HepG2 (cell line): ENCODE measurements at regions not wholly inside any gene's neighbourhood (a gene's known extent, or its start where the extent isn't known, plus 50 kb on each side); places are given as distances from the start of the nearest gene placed in this dataset.
A peak's percentile ranks its signal among the peaks of the same experiment; 100 is the strongest.

Experiments
- ATAC-seq: fragments of 200-7000 bp; cut with Tn5 transposase; 3 replicates; pipeline ENCODE4 v1.9.1; 2020; ENCODE audit warnings: mild to moderate bottlenecking, moderate library complexity
- BruUV-seq: library from RNA; stranded (reverse); fragments of 400-500 nt; replicated peaks from 2 replicates; lab custom pipeline; 2021; lab: Mats Ljungman, UMichigan
- CTCF ChIA-PET: fragments of 300-600 bp; formaldehyde crosslinking; extraction: SDS; loops from one replicate; lab custom pipeline; 2021; ENCODE audit warnings: low total read pairs, inconsistent platforms, low intra/inter-chr PET ratio; lab: Yijun Ruan, JAX
- POLR2A ChIA-PET: fragments of 350-600 bp; sonication (Branson Sonifier 250); formaldehyde crosslinking; loops from one replicate; lab custom pipeline; 2020; ENCODE audit warnings: antibody characterized with exemption, inconsistent platforms; lab: Yijun Ruan, JAX
- DNase-seq: peaks from one replicate; pipeline ENCODE4 v3.0.0-alpha.2; 2015; ENCODE audit warnings: low spot score
- FAIRE-seq: peaks from 3 replicates; lab custom pipeline; 2011; peaks lifted over from hg19 to GRCh38; lab: Jason Lieb, UNC
- H2AFZ ChIP-seq: one replicate; pipeline ENCODE4 v1.6.1; 2011; ENCODE audit warnings: low read length, inconsistent platforms
- H3K27ac ChIP-seq: fragments of 300-600 bp; 3 replicates; pipeline ENCODE4 v1.8.0; 2011; ENCODE audit warnings: mixed run types, mild to moderate bottlenecking, mixed read lengths, low read length, inconsistent platforms; ENCODE audit not compliant: insufficient read depth; ENCODE audit errors: extremely low read length
- H3K27me3 ChIP-seq, 2 experiments: fragments of 200-600 bp in 1 of 2; 2 replicates in 1 of 2; 3 replicates in 1 of 2; pipeline versions ENCODE4 v1.6.0 to v1.8.0; 2011; ENCODE audit warnings: low read length in 2 of 2, mild to moderate bottlenecking in 2 of 2, moderate library complexity in 2 of 2, inconsistent platforms in 1 of 2; ENCODE audit not compliant: insufficient read depth in 2 of 2, control insufficient read depth in 1 of 2
- H3K36me3 ChIP-seq, 2 experiments: fragments of 200-600 bp in 1 of 2; replicated peaks in 1 of 2; 2 replicates in 1 of 2; 3 replicates in 1 of 2; pipeline versions ENCODE4 v1.5.1 to v1.8.0; 2011; ENCODE audit warnings: low read length in 2 of 2, inconsistent platforms in 1 of 2; ENCODE audit not compliant: insufficient read depth in 2 of 2, control insufficient read depth in 1 of 2
- H3K4me1 ChIP-seq: 2 replicates; pipeline ENCODE4 v1.5.1; 2012; ENCODE audit warnings: low read length, inconsistent platforms; ENCODE audit not compliant: insufficient read depth
- H3K4me2 ChIP-seq: 2 replicates; pipeline ENCODE4 v1.6.0; 2011; ENCODE audit warnings: low read depth, low read length, inconsistent platforms
- H3K4me3 ChIP-seq, 3 experiments: fragments of 200-600 bp in 1 of 3; sonication (generic), shearing (Covaris generic) in 1 of 3; replicated peaks in 1 of 3; 2 replicates each; pipeline ENCODE4 v1.5.1; 2011 to 2016; ENCODE audit warnings: low read length in 3 of 3, inconsistent platforms in 2 of 3, low read depth in 2 of 3, mild to moderate bottlenecking in 2 of 3, control low read depth in 1 of 3, mixed read lengths in 1 of 3; ENCODE audit not compliant: insufficient read depth in 1 of 3
- H3K79me2 ChIP-seq: one replicate; pipeline ENCODE4 v1.6.1; 2011; ENCODE audit warnings: low read length, inconsistent platforms; ENCODE audit not compliant: insufficient read depth
- H3K9ac ChIP-seq: 2 replicates; pipeline ENCODE4 v1.6.0; 2011; ENCODE audit warnings: mild to moderate bottlenecking, low read depth, low read length, inconsistent platforms; ENCODE audit not compliant: insufficient read depth
- H3K9me3 ChIP-seq: 2 replicates; pipeline ENCODE4 v1.5.1; 2012; ENCODE audit warnings: mild to moderate bottlenecking, low read length
- H4K20me1 ChIP-seq: 2 replicates; pipeline ENCODE4 v1.6.0; 2011; ENCODE audit warnings: inconsistent platforms, mild to moderate bottlenecking, low read length, moderate library complexity; ENCODE audit not compliant: insufficient read depth
- NR2F6 ChIP-seq, 2 experiments: IDR thresholded peaks; 2 replicates each; pipeline ENCODE4 v1.6.1; 2016; ENCODE audit warnings: antibody characterized with exemption in 1 of 2, mild to moderate bottlenecking in 1 of 2
- TAF1 ChIP-seq: sonication (generic); formaldehyde crosslinking; IDR thresholded peaks from 2 replicates; pipeline ENCODE4 v1.4.0; 2020; ENCODE audit warnings: missing genetic modification reagents
- THAP11 ChIP-seq: IDR thresholded peaks from 2 replicates; pipeline ENCODE4 v1.6.1; 2016; ENCODE audit warnings: missing biosample characterization, missing genetic modification reagents
- WGBS: methylation state at CpG from one replicate; pipeline ENCODE4 v1.1.6; 2017; ENCODE audit warnings: low lambda C conversion rate; 5-methylcytosine and 5-hydroxymethylcytosine counted together
- in situ Hi-C: cut with HindIII; loops from 2 replicates; pipeline ENCODE4 v1.10.0; 2017; ENCODE audit warnings: low pct_unique_long_range_greater_than_20kb; ENCODE audit not compliant: extremely low pct_ligation_motif_present
- intact Hi-C: fragments of 100-400 bp; cut with micrococcal nuclease; formaldehyde crosslinking; loops from one replicate; pipeline ENCODE4 v1.10.0; 2022; ENCODE audit not compliant: unreplicated experiment
- TF ChIP-seq, protein P1 (sequence below): sonication (generic); formaldehyde crosslinking; IDR thresholded peaks from 2 replicates; pipeline ENCODE4 v1.4.0; 2020; ENCODE audit warnings: missing genetic modification reagents, borderline replicate concordance
- TF ChIP-seq, protein P2 (sequence below): sonication (generic); formaldehyde crosslinking; IDR thresholded peaks from 2 replicates; pipeline ENCODE4 v1.9.0; 2021; ENCODE audit warnings: missing genetic modification reagents, borderline replicate concordance
- TF ChIP-seq, protein P3 (sequence below): sonication (generic); formaldehyde crosslinking; IDR thresholded peaks from 2 replicates; pipeline ENCODE4 v1.5.0; 2020; ENCODE audit warnings: mild to moderate bottlenecking, missing genetic modification reagents

DNA sequence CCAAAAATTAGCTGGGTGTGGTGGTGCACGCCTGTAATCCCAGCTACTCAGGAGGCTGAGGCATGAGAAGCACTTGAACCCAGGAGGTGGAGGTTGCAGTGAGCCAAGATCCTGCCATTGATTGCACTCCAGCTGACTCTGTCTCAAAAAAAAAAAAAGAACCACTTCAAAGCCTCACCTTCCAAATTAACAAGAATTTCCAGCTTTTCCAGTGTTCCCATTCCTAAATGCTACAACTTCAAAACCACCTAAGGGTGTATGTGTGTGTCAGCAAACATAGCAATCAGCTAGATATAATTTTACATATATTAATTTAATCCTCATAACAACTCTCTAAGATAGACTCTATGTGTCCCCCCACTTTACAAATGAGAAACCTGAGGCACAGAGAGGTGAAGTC is 512.5 kb upstream of the PROK2 start:
- Histone ChIP-seq H3K4me2 (no peak overlapping the region), H3K9me3 (no peaks in the 10 kb centered on the region), H3K4me3 (no peak overlapping the region), H4K20me1 (no peaks in the 10 kb centered on the region), H3K9ac (no peak overlapping the region), H3K27me3 (peaks cover 0 to 4% of the 10 kb centered on the region in 2 experiments; a peak in 1 of 5 replicates), H2AFZ (no peak overlapping the region), H3K27ac (no peak overlapping the region), H3K79me2 (no peaks in the 10 kb centered on the region), H3K4me1 (no peaks in the 10 kb centered on the region), H3K36me3 (no peaks in the 10 kb centered on the region)
- ChIA-PET CTCF (no interaction called here), POLR2A (no interaction called here)
- FAIRE-seq (no peak), ATAC-seq (no peak), DNase-seq (no peak)
- WGBS, result 17% methylated on average over 1 of the region's 1 CpG
- TF ChIP-seq, protein P1, sequence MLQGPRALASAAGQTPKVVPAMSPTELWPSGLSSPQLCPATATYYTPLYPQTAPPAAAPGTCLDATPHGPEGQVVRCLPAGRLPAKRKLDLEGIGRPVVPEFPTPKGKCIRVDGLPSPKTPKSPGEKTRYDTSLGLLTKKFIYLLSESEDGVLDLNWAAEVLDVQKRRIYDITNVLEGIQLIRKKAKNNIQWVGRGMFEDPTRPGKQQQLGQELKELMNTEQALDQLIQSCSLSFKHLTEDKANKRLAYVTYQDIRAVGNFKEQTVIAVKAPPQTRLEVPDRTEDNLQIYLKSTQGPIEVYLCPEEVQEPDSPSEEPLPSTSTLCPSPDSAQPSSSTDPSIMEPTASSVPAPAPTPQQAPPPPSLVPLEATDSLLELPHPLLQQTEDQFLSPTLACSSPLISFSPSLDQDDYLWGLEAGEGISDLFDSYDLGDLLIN (CRISPR knock-in tag), result no peak
- TF ChIP-seq, protein P2, sequence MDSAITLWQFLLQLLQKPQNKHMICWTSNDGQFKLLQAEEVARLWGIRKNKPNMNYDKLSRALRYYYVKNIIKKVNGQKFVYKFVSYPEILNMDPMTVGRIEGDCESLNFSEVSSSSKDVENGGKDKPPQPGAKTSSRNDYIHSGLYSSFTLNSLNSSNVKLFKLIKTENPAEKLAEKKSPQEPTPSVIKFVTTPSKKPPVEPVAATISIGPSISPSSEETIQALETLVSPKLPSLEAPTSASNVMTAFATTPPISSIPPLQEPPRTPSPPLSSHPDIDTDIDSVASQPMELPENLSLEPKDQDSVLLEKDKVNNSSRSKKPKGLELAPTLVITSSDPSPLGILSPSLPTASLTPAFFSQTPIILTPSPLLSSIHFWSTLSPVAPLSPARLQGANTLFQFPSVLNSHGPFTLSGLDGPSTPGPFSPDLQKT, result no peak
- no peak for TF ChIP-seq TAF1 (CRISPR knock-in tag)
- intact Hi-C loops, result no loop called here
- in situ Hi-C loops, result no loop called here
- BruUV-seq, result no TSS peak

DNA sequence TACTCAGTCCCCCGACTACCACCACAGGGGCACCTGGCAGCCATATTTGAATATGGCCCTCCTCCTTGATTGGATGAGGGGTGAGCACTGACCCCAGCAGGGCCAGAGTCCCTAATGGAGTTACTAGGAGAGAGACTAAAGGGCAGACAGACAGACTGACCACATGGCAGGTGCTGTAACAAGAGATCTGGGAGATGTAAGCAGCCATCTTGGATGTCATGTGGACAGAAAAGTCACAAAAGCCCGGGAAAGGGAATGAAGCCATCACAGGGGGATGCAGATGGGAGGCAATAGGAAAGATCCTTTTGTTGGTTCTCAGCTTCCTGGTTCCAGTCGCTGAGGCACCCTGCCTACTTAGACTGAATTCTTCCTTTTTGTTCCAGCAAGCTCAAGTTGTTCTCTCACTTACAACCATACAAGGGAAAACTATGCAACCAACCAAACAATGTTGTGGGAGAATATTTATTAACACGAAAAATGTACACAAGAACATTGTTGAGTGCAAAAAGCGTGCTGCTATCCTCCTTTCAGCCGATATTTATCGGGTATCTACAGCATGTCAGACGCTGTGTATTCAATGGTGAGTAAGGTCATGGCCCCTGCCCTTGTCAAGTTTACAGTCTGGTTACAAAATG is 511.6 kb upstream of the PROK2 start:
- TF ChIP-seq, protein P3, sequence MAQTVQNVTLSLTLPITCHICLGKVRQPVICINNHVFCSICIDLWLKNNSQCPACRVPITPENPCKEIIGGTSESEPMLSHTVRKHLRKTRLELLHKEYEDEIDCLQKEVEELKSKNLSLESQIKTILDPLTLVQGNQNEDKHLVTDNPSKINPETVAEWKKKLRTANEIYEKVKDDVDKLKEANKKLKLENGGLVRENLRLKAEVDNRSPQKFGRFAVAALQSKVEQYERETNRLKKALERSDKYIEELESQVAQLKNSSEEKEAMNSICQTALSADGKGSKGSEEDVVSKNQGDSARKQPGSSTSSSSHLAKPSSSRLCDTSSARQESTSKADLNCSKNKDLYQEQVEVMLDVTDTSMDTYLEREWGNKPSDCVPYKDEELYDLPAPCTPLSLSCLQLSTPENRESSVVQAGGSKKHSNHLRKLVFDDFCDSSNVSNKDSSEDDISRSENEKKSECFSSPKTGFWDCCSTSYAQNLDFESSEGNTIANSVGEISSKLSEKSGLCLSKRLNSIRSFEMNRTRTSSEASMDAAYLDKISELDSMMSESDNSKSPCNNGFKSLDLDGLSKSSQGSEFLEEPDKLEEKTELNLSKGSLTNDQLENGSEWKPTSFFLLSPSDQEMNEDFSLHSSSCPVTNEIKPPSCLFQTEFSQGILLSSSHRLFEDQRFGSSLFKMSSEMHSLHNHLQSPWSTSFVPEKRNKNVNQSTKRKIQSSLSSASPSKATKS, result no peak
- TF ChIP-seq NR2F6 (IDR thresholded peaks at IDR 0.05) (0 out of 2 replicates have a peak, but pooled peaks have one; percentile 24), NR2F6 (CRISPR knock-in tag; IDR thresholded peaks at IDR 0.05) (no peak), THAP11 (no peak)
- no peaks in the 10 kb centered on the region for H3K4me1 ChIP-seq
- in situ Hi-C loops, result no loop called here
- FAIRE-seq (no peak), ATAC-seq (no peak), DNase-seq (no peak)
- no peaks in the 10 kb centered on the region for H3K9me3 ChIP-seq
- WGBS, result 18% methylated on average over 8 of the region's 8 CpGs
- no peak overlapping the region for H3K9ac ChIP-seq
- H3K4me3 ChIP-seq, result no peak overlapping the region
- H3K4me2 ChIP-seq, result no peak overlapping the region
- peaks cover 0 to 3% of the 10 kb centered on the region in 2 experiments; a peak in 2 of 5 replicates for H3K27me3 ChIP-seq
- no peaks in the 10 kb centered on the region for H3K36me3 ChIP-seq
- H4K20me1 ChIP-seq, result no peaks in the 10 kb centered on the region
- intact Hi-C loops, result no loop called here
- BruUV-seq, result no TSS peak
- H3K27ac ChIP-seq, result no peak overlapping the region
- CTCF ChIA-PET, result no interaction called here
- no peak overlapping the region for H2AFZ ChIP-seq
- POLR2A ChIA-PET, result no interaction called here
- no peaks in the 10 kb centered on the region for H3K79me2 ChIP-seq
